ENCODE measurements at regions not wholly inside any gene's neighbourhood (a gene's known extent, or its start where the extent isn't known, plus 50 kb on each side); places are given as distances from the start of the nearest gene placed in this dataset.

- no peak for TF ChIP-seq ZNF274 (IDR thresholded peaks at IDR 0.05; ENCODE audit: low read depth, low read length)
- TF ChIP-seq YY1 (IDR thresholded peaks at IDR 0.05; ENCODE audit: insufficient read depth, insufficient read length): no peak
Observed at GRCh38 chr6:74654296-74654695, 551.6 kb downstream of the COL12A1 start.

Data from NT2/D1 (cell line).